ENCODE measurements at regions not wholly inside any gene's neighbourhood (a gene's known extent, or its start where the extent isn't known, plus 50 kb on each side); places are given as distances from the start of the nearest gene placed in this dataset.

- TF ChIP-seq CTCF (IDR thresholded peaks at IDR 0.05; ENCODE audit: borderline replicate concordance, insufficient read depth, low read depth, low read length), result no peak
Observed at GRCh38 chr4:11535333-11535732, 106.6 kb upstream of the HS3ST1 start.

GRCh38 chr4:11534623-11535302 is 106.1 kb upstream of the HS3ST1 start:
- H3K4me3 ChIP-seq (ENCODE audit: low read depth, low read length), result no peak overlapping the region
- TF ChIP-seq CTCF (IDR thresholded peaks at IDR 0.05; ENCODE audit: borderline replicate concordance, insufficient read depth, low read depth, low read length), result no peak

More at GRCh38 chr4:11535333-11535732, 106.6 kb upstream of the HS3ST1 start:
- H3K4me3 ChIP-seq (ENCODE audit: low read depth, low read length), result no peak overlapping the region

- no peak overlapping the region for H3K4me3 ChIP-seq (ENCODE audit: low read depth, low read length)
- TF ChIP-seq CTCF (IDR thresholded peaks at IDR 0.05; ENCODE audit: borderline replicate concordance, insufficient read depth, low read depth, low read length), result no peak
Observed at GRCh38 chr4:11532138-11532537, 103.4 kb upstream of the HS3ST1 start.

- no peak overlapping the region for H3K4me3 ChIP-seq (ENCODE audit: low read depth, low read length)
- TF ChIP-seq CTCF (IDR thresholded peaks at IDR 0.05; ENCODE audit: borderline replicate concordance, insufficient read depth, low read depth, low read length), result no peak
Observed at GRCh38 chr4:11529625-11530201, 101.0 kb upstream of the HS3ST1 start.

GRCh38 chr4:11525085-11525484 is 96.4 kb upstream of the HS3ST1 start:
- H3K4me3 ChIP-seq (ENCODE audit: low read depth, low read length), result no peak overlapping the region
- no peak for TF ChIP-seq CTCF (IDR thresholded peaks at IDR 0.05; ENCODE audit: borderline replicate concordance, insufficient read depth, low read depth, low read length)

- H3K4me3 ChIP-seq (ENCODE audit: low read depth, low read length), result no peak overlapping the region
- no peak for TF ChIP-seq CTCF (IDR thresholded peaks at IDR 0.05; ENCODE audit: borderline replicate concordance, insufficient read depth, low read depth, low read length)
Observed at GRCh38 chr4:11518754-11519153, 90.1 kb upstream of the HS3ST1 start.

GRCh38 chr4:11514779-11515419 is 86.2 kb upstream of the HS3ST1 start:
- TF ChIP-seq CTCF (IDR thresholded peaks at IDR 0.05; ENCODE audit: borderline replicate concordance, insufficient read depth, low read depth, low read length), result no peak
- no peak overlapping the region for H3K4me3 ChIP-seq (ENCODE audit: low read depth, low read length)

All from GM12875 (cell line).